ENCODE measurements at regions not wholly inside any gene's neighbourhood (a gene's known extent, or its start where the extent isn't known, plus 50 kb on each side); places are given as distances from the start of the nearest gene placed in this dataset.

DNA sequence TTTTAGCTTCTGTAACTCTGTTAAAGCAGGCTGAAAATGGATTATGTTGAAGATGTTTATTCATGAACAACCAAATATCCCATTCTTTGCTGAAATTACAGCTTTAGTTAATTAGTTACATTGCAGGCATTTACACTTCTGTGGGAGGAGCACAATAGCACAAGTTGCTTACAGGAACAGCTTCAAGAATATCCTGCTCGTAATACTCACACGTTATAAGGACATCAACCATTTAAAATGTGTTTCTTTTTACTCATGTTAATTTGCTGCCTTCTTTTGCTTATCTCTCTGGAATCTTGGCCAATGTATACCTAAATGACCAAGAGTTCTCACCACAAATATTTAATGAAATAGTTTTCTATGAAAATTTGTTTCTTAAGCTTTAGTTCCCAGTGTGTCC is 305.2 kb upstream of the SYT1 start (continued):
- TF ChIP-seq ZBTB26 (tag by site-specific recombination; optimal IDR thresholded peaks at IDR 0.05) = no peak
- TF ChIP-seq ZNF555 (tag by site-specific recombination; conservative IDR thresholded peaks at IDR 0.05) = no peak
- no peak for TF ChIP-seq BCL11A (tag by site-specific recombination; IDR thresholded peaks at IDR 0.05; ENCODE audit: low read depth)
- TF ChIP-seq HOXD13 (CRISPR knock-in tag; IDR thresholded peaks at IDR 0.05; ENCODE audit: borderline replicate concordance) = no peak
- TF ChIP-seq, protein P1, sequence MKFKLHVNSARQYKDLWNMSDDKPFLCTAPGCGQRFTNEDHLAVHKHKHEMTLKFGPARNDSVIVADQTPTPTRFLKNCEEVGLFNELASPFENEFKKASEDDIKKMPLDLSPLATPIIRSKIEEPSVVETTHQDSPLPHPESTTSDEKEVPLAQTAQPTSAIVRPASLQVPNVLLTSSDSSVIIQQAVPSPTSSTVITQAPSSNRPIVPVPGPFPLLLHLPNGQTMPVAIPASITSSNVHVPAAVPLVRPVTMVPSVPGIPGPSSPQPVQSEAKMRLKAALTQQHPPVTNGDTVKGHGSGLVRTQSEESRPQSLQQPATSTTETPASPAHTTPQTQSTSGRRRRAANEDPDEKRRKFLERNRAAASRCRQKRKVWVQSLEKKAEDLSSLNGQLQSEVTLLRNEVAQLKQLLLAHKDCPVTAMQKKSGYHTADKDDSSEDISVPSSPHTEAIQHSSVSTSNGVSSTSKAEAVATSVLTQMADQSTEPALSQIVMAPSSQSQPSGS (tag by site-specific recombination; IDR thresholded peaks at IDR 0.05; ENCODE audit: low read depth) = no peak
- TF ChIP-seq ZNF521 (tag by site-specific recombination; IDR thresholded peaks at IDR 0.05) = no peak
- no peak for TF ChIP-seq ZNF184 (tag by site-specific recombination; IDR thresholded peaks at IDR 0.05)
- TF ChIP-seq ZNF394 (tag by site-specific recombination; IDR thresholded peaks at IDR 0.05; ENCODE audit: borderline replicate concordance) = no peak

- no peak overlapping the region for H3K4me3 ChIP-seq (ENCODE audit: low read depth, low read length)
- TF ChIP-seq, protein P2, sequence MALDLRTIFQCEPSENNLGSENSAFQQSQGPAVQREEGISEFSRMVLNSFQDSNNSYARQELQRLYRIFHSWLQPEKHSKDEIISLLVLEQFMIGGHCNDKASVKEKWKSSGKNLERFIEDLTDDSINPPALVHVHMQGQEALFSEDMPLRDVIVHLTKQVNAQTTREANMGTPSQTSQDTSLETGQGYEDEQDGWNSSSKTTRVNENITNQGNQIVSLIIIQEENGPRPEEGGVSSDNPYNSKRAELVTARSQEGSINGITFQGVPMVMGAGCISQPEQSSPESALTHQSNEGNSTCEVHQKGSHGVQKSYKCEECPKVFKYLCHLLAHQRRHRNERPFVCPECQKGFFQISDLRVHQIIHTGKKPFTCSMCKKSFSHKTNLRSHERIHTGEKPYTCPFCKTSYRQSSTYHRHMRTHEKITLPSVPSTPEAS (tag by site-specific recombination; IDR thresholded peaks at IDR 0.05) = no peak
- TF ChIP-seq ZNF404 (tag by site-specific recombination; IDR thresholded peaks at IDR 0.05) = no peak
- no peak for TF ChIP-seq KLF16 (tag by site-specific recombination; IDR thresholded peaks at IDR 0.05)
- TF ChIP-seq ZNF558 (tag by site-specific recombination; IDR thresholded peaks at IDR 0.05) = no peak
- TF ChIP-seq OSR2 (tag by site-specific recombination; IDR thresholded peaks at IDR 0.05) = no peak
- no peak for TF ChIP-seq ZNF626 (tag by site-specific recombination; IDR thresholded peaks at IDR 0.05)
- CTCF ChIA-PET = no interaction called here
- POLR2A ChIA-PET = no interaction called here
- no peaks in the 10 kb centered on the region for H3K9me3 ChIP-seq (ENCODE audit: control insufficient read depth, insufficient read depth, low read depth, low read length)
- no peaks in the 10 kb centered on the region for H3K4me1 ChIP-seq (ENCODE audit: control insufficient read depth, insufficient read depth, low read length)
- no peak overlapping the region for H3K27ac ChIP-seq (ENCODE audit: extremely low read depth, low read depth, low read length)
- H3K36me3 ChIP-seq (ENCODE audit: control insufficient read depth in 2 of 2, insufficient read depth in 1 of 2, low read length in 2 of 2) = no peaks in the 10 kb centered on the region
These were observed 304.7 kb upstream of the SYT1 start for GRCh38 chr12:78559886-78560285.

DNA sequence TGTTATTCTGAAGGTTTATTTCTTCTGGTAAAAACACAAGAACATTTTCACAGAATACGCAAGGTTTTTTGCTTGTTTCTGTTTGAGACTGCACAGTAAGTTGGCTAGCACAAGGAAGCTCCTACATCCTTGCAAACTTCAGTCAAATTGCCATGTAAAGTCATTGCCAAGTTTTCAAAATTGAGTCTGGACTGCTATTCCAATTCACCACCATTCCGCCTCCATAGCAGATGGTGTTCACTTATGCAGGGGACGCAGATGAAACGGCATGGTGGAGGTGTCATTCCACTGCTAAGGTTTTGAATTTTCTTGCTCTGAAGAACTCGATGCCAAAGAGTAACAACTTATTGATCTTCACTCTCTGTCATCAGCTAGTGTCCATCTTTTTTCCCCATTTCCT is 303.9 kb upstream of the SYT1 start:
- POLR2A ChIA-PET = no interaction called here
- H3K9me3 ChIP-seq (ENCODE audit: control insufficient read depth, insufficient read depth, low read depth, low read length) = no peaks in the 10 kb centered on the region

More for the DNA sequence above, 303.9 kb upstream of the SYT1 start:
- TF ChIP-seq, protein P1 (tag by site-specific recombination; IDR thresholded peaks at IDR 0.05; ENCODE audit: low read depth) = no peak
- no peak for TF ChIP-seq HOXA7 (CRISPR knock-in tag; IDR thresholded peaks at IDR 0.05; ENCODE audit: borderline replicate concordance)
- TF ChIP-seq PRDM10 (tag by site-specific recombination; IDR thresholded peaks at IDR 0.05) = no peak
- TF ChIP-seq ZNF184 (tag by site-specific recombination; IDR thresholded peaks at IDR 0.05) = no peak
- no peak for TF ChIP-seq ZNF596 (tag by site-specific recombination; IDR thresholded peaks at IDR 0.05)
- TF ChIP-seq, protein P3, sequence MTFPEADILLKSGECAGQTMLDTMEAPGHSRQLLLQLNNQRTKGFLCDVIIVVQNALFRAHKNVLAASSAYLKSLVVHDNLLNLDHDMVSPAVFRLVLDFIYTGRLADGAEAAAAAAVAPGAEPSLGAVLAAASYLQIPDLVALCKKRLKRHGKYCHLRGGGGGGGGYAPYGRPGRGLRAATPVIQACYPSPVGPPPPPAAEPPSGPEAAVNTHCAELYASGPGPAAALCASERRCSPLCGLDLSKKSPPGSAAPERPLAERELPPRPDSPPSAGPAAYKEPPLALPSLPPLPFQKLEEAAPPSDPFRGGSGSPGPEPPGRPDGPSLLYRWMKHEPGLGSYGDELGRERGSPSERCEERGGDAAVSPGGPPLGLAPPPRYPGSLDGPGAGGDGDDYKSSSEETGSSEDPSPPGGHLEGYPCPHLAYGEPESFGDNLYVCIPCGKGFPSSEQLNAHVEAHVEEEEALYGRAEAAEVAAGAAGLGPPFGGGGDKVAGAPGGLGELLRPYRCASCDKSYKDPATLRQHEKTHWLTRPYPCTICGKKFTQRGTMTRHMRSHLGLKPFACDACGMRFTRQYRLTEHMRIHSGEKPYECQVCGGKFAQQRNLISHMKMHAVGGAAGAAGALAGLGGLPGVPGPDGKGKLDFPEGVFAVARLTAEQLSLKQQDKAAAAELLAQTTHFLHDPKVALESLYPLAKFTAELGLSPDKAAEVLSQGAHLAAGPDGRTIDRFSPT (tag by site-specific recombination; IDR thresholded peaks at IDR 0.05) = no peak
- TF ChIP-seq SP3 (tag by site-specific recombination; IDR thresholded peaks at IDR 0.05) = no peak
- TF ChIP-seq ZNF639 (tag by site-specific recombination; IDR thresholded peaks at IDR 0.05) = no peak
- TF ChIP-seq ZNF654 (tag by site-specific recombination; IDR thresholded peaks at IDR 0.05; ENCODE audit: low read depth) = no peak
- no peaks in the 10 kb centered on the region for H3K4me1 ChIP-seq (ENCODE audit: control insufficient read depth, insufficient read depth, low read length)
- H3K36me3 ChIP-seq (ENCODE audit: control insufficient read depth in 2 of 2, insufficient read depth in 1 of 2, low read length in 2 of 2) = no peaks in the 10 kb centered on the region
- H3K27ac ChIP-seq (ENCODE audit: extremely low read depth, low read depth, low read length) = no peak overlapping the region
- CTCF ChIA-PET = no interaction called here
- no peak overlapping the region for H3K4me3 ChIP-seq (ENCODE audit: low read depth, low read length)

Data from HEK293 (cell line).